ENCODE measurements at regions not wholly inside any gene's neighbourhood (a gene's known extent, or its start where the extent isn't known, plus 50 kb on each side); places are given as distances from the start of the nearest gene placed in this dataset.

DNA sequence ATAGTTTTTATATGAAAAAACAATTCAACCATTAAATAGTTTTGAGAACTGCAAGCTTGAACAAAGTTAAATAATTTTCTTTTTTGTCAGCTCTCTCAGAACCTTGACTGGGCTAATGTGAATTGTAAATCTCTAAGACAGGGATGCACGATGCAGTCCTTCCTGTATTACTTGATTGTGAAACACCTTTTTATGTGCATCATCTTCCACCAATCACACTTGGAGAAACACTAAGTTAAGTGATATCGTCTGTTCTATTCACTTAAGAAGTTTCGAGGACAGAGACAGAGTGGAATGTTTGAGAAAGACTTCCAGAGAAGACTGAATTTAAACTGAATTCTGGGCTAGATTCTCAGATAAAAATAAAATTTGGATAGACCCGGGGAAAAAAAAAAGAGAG, 238.2 kb downstream of the MREG start:
- Histone ChIP-seq H3K79me2 (ENCODE audit: control insufficient read depth, low read length) (no peaks in the 10 kb centered on the region), H3K4me1 (ENCODE audit: control insufficient read depth, low read length) (no peaks in the 10 kb centered on the region), H3K27me3 (ENCODE audit: control insufficient read depth, low read length) (no peaks in the 10 kb centered on the region), H3K36me3 (ENCODE audit: control insufficient read depth, low read length) (no peaks in the 10 kb centered on the region), H3K27ac (ENCODE audit: low read depth, low read length) (no peak overlapping the region), H4K20me1 (ENCODE audit: control insufficient read depth, insufficient read depth, low read depth, low read length) (no peaks in the 10 kb centered on the region), H3K4me2 (ENCODE audit: low read length) (no peak overlapping the region), H3F3A (ENCODE audit: control insufficient read depth, insufficient read depth) (no peaks in the 10 kb centered on the region), H3K4me3 (ENCODE audit: low read length) (no peak overlapping the region), H3K9me3 (ENCODE audit: control insufficient read depth, insufficient read depth, low read length) (no peaks in the 10 kb centered on the region), H3K9me2 (replicated peaks; ENCODE audit: control insufficient read depth, low read length) (no peaks in the 10 kb centered on the region)
- TF ChIP-seq, protein P1, sequence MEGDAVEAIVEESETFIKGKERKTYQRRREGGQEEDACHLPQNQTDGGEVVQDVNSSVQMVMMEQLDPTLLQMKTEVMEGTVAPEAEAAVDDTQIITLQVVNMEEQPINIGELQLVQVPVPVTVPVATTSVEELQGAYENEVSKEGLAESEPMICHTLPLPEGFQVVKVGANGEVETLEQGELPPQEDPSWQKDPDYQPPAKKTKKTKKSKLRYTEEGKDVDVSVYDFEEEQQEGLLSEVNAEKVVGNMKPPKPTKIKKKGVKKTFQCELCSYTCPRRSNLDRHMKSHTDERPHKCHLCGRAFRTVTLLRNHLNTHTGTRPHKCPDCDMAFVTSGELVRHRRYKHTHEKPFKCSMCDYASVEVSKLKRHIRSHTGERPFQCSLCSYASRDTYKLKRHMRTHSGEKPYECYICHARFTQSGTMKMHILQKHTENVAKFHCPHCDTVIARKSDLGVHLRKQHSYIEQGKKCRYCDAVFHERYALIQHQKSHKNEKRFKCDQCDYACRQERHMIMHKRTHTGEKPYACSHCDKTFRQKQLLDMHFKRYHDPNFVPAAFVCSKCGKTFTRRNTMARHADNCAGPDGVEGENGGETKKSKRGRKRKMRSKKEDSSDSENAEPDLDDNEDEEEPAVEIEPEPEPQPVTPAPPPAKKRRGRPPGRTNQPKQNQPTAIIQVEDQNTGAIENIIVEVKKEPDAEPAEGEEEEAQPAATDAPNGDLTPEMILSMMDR (IDR thresholded peaks at IDR 0.05; ENCODE audit: low read depth, low read length, poor library complexity, severe bottlenecking) = no peak
- TF ChIP-seq EZH2phosphoT487 (IDR thresholded peaks at IDR 0.05; ENCODE audit: borderline replicate concordance, low read length) = no peak

DNA sequence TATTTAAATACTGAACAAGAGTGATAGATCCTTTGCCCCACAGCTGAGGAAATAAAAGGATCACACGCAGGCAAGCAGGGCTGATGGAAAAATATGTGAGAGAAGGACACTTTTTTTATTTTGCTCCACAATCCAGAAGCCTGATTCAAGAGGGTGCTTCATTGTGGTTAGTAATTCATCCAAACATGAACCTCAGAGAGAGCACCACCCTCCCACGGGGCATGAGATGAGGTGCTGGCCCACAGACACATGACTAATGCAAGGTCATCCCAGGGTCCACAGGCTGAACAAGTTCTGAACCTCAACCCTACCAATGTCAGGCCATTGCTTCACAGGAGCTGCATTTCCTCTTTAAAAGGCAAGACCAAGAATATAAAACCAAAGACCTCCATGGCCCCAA, 239.6 kb downstream of the MREG start:
- Histone ChIP-seq H3K4me2 (ENCODE audit: low read length) (no peak overlapping the region), H4K20me1 (ENCODE audit: control insufficient read depth, insufficient read depth, low read depth, low read length) (no peaks in the 10 kb centered on the region), H3K27ac (ENCODE audit: low read depth, low read length) (no peak overlapping the region), H3K9me3 (ENCODE audit: control insufficient read depth, insufficient read depth, low read length) (no peaks in the 10 kb centered on the region), H3K4me3 (ENCODE audit: low read length) (no peak overlapping the region), H3K79me2 (ENCODE audit: control insufficient read depth, low read length) (no peaks in the 10 kb centered on the region), H3K9me2 (replicated peaks; ENCODE audit: control insufficient read depth, low read length) (no peaks in the 10 kb centered on the region), H3K27me3 (ENCODE audit: control insufficient read depth, low read length) (no peaks in the 10 kb centered on the region), H3F3A (ENCODE audit: control insufficient read depth, insufficient read depth) (no peaks in the 10 kb centered on the region), H3K36me3 (ENCODE audit: control insufficient read depth, low read length) (no peaks in the 10 kb centered on the region), H3K4me1 (ENCODE audit: control insufficient read depth, low read length) (no peaks in the 10 kb centered on the region)
- no peak for TF ChIP-seq EZH2phosphoT487 (IDR thresholded peaks at IDR 0.05; ENCODE audit: borderline replicate concordance, low read length)
- TF ChIP-seq, protein P1 (IDR thresholded peaks at IDR 0.05; ENCODE audit: low read depth, low read length, poor library complexity, severe bottlenecking) = no peak

DNA sequence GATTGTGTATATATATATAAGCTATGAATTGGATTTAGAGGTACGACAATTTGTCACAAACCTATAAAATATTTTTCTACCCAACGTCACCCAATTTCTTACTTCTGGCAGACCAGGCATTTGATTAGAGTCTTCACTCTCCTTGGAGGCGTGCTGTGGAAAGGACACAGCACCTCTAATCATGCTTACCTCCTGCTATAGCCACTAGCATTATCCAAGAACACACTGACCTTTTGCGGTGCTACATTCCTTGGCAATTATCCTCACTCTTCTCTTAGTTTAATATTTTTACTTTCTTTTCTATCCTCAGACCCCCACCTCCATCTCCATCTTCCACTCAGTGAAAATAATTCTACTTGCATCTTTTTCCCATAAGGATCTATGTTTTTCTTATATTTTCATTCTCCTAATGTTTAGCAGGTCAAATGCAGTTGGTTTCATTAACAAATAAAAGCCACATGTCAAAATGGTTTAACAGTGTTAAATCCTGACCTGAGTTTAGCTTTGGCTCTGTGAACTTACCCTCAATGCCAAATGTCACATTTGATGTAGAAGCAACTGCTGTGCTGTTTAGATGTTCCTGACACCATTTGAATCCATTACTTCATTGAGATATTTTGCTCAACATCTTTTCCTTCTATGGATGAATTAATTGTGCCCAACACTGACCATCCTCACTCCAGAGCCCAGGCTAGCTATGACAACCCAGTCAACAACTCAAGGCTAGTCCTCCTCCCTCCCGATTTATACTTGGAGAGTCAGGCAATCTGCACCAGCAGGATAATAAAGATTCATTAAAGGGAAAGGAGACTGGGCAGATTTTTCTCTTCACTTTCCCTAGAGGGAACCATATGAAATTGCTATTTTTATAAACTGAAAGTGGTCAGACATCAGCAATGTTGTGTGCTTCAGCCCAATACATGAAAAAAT, 240.5 kb downstream of the MREG start:
- H4K20me1 ChIP-seq (ENCODE audit: control insufficient read depth, insufficient read depth, low read depth, low read length) = no peaks in the 10 kb centered on the region
- no peaks in the 10 kb centered on the region for H3K36me3 ChIP-seq (ENCODE audit: control insufficient read depth, low read length)
- no peaks in the 10 kb centered on the region for H3K79me2 ChIP-seq (ENCODE audit: control insufficient read depth, low read length)
- no peaks in the 10 kb centered on the region for H3K4me1 ChIP-seq (ENCODE audit: control insufficient read depth, low read length)
- no peaks in the 10 kb centered on the region for H3K9me3 ChIP-seq (ENCODE audit: control insufficient read depth, insufficient read depth, low read length)
- H3F3A ChIP-seq (ENCODE audit: control insufficient read depth, insufficient read depth) = no peaks in the 10 kb centered on the region
- no peak overlapping the region for H3K4me2 ChIP-seq (ENCODE audit: low read length)
- H3K27ac ChIP-seq (ENCODE audit: low read depth, low read length) = no peak overlapping the region
- no peaks in the 10 kb centered on the region for H3K27me3 ChIP-seq (ENCODE audit: control insufficient read depth, low read length)
- no peak for TF ChIP-seq EZH2phosphoT487 (IDR thresholded peaks at IDR 0.05; ENCODE audit: borderline replicate concordance, low read length)
- TF ChIP-seq, protein P1 (IDR thresholded peaks at IDR 0.05; ENCODE audit: low read depth, low read length, poor library complexity, severe bottlenecking) = no peak
- H3K4me3 ChIP-seq (ENCODE audit: low read length) = no peak overlapping the region
- H3K9me2 ChIP-seq (replicated peaks; ENCODE audit: control insufficient read depth, low read length) = no peaks in the 10 kb centered on the region

Measured in DOHH2 (cell line).